ENCODE measurements at regions not wholly inside any gene's neighbourhood (a gene's known extent, or its start where the extent isn't known, plus 50 kb on each side); places are given as distances from the start of the nearest gene placed in this dataset.

DNA sequence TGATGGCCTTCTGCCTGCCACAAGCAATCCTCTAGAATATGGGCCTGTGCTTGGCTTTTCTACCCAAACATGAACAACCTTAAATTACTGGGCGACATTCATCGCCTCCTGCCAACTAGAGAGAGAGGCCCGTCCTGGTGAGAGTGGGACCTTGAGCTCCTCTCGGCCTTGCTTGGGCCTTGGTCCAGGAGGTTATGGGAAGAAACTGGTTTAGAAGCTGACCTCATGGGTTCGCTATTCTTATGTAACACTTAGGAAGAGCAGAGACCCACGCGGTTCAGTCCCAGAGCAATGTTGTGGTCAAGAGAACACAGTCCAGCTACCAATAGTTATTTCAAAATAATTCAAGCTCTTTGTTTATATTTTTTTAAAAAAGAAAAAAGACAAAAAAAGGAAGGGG is 176.3 kb upstream of the ZNF32 start:
- Histone ChIP-seq H3K9ac (ENCODE audit: low read depth in 1 of 2, low read length in 2 of 2) (no peak overlapping the region), H3K9me3 (ENCODE audit: control insufficient read depth in 2 of 2, low read length in 2 of 2) (no peaks in the 10 kb centered on the region), H3K27me3 (ENCODE audit: control insufficient read depth in 2 of 2, insufficient read depth in 2 of 2, low read length in 2 of 2) (no peaks in the 10 kb centered on the region), H3K27ac (ENCODE audit: low read depth in 2 of 2, low read length in 2 of 2) (peak overlapping the region; percentile 20 to 77), H3K4me1 (ENCODE audit: control insufficient read depth in 2 of 2, insufficient read depth in 2 of 2, low read length in 2 of 2) (peaks cover 0 to 4% of the 10 kb centered on the region in 2 donors), H3K36me3 (ENCODE audit: control insufficient read depth in 2 of 2, insufficient read depth in 2 of 2, low read length in 2 of 2) (no peaks in the 10 kb centered on the region), H3K4me3 (ENCODE audit: low read length in 2 of 2) (no peak overlapping the region)

DNA sequence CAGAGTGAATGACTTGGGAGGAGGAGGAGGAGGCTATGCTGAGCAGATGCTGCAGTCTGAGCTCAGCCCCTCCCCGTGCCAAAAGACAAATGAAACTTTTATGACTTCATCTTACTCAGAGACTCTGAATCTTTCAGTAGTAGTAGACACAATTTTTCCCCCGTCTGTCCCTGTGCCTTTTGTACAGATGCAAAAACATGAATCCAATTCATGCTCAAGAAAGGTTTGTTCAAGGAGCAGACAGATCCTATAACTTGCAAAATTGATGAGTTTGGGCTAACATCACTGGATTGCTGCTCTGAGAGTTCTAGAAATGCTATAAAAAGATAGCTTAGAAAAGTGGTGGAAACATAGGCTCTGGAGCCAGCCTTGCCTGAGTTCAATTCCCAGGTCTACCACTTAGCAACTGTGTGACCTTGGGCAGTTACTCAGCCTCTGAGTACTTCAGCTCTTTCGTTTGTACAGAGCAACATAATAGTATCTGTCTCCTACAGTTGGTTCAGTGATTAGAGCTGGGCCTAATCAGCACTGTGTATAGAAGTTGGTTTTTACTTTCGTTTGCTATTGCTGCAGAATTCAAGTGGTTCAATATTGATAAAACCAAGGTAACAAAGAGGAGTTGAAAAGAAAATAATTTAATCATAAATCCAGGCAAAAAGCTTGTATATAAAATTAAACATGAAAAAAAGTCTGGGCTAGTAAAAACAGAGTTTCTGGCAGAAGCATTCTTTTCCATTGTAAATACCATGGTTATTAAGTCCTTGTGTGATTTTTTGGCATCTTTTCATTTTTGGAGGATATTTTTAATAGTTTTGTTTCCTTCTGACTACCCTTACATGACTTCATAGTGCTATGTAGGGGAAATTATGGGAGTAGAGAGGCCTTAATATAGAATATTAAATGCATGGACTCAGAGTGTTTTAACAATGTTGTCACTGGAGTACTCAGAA is 174.2 kb upstream of the ZNF32 start:
- H3K9ac ChIP-seq (ENCODE audit: low read depth in 1 of 2, low read length in 2 of 2): no peak overlapping the region
- H3K4me1 ChIP-seq (ENCODE audit: control insufficient read depth in 2 of 2, insufficient read depth in 2 of 2, low read length in 2 of 2): peaks cover 0 to 4% of the 10 kb centered on the region in 2 donors
- H3K27ac ChIP-seq (ENCODE audit: low read depth in 2 of 2, low read length in 2 of 2): peak overlapping the region in 1 of 2 donors; percentile 41
- H3K27me3 ChIP-seq (ENCODE audit: control insufficient read depth in 2 of 2, insufficient read depth in 2 of 2, low read length in 2 of 2): no peaks in the 10 kb centered on the region
- H3K36me3 ChIP-seq (ENCODE audit: control insufficient read depth in 2 of 2, insufficient read depth in 2 of 2, low read length in 2 of 2): no peaks in the 10 kb centered on the region
- H3K9me3 ChIP-seq (ENCODE audit: control insufficient read depth in 2 of 2, low read length in 2 of 2): no peaks in the 10 kb centered on the region
- no peak overlapping the region for H3K4me3 ChIP-seq (ENCODE audit: low read length in 2 of 2)

GRCh38 chr10:43821103-43821502 is 172.4 kb upstream of the ZNF32 start:
- Histone ChIP-seq H3K27me3 (ENCODE audit: control insufficient read depth in 2 of 2, insufficient read depth in 2 of 2, low read length in 2 of 2) (no peaks in the 10 kb centered on the region), H3K27ac (ENCODE audit: low read depth in 2 of 2, low read length in 2 of 2) (no peak overlapping the region), H3K9me3 (ENCODE audit: control insufficient read depth in 2 of 2, low read length in 2 of 2) (no peaks in the 10 kb centered on the region), H3K4me1 (ENCODE audit: control insufficient read depth in 2 of 2, insufficient read depth in 2 of 2, low read length in 2 of 2) (peaks cover 0 to 4% of the 10 kb centered on the region in 2 donors), H3K9ac (ENCODE audit: low read depth in 1 of 2, low read length in 2 of 2) (no peak overlapping the region), H3K4me3 (ENCODE audit: low read length in 2 of 2) (no peak overlapping the region), H3K36me3 (ENCODE audit: control insufficient read depth in 2 of 2, insufficient read depth in 2 of 2, low read length in 2 of 2) (no peaks in the 10 kb centered on the region)

DNA sequence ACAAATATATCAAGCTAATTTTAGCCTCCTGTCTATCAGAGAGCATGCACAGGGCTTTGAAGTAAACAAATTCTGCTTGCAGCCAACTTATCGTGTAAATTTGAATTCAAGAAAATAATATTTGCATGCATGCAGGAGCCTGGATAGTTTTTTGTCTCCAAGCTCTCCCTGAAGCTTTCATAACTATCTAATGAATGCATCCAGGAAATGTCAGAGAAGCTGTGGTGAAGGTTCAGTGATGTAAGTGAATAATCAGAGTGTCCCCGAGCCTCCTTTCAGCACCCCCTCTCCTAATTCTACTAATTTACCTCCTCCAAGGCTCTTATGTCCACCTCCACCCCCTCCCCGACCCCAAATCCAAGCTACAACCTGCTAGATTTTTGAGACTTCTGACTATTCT is 172.0 kb upstream of the ZNF32 start:
- no peaks in the 10 kb centered on the region for H3K36me3 ChIP-seq (ENCODE audit: control insufficient read depth in 2 of 2, insufficient read depth in 2 of 2, low read length in 2 of 2)
- H3K9me3 ChIP-seq (ENCODE audit: control insufficient read depth in 2 of 2, low read length in 2 of 2): no peaks in the 10 kb centered on the region
- no peak overlapping the region for H3K9ac ChIP-seq (ENCODE audit: low read depth in 1 of 2, low read length in 2 of 2)
- peaks cover 0 to 4% of the 10 kb centered on the region in 2 donors for H3K4me1 ChIP-seq (ENCODE audit: control insufficient read depth in 2 of 2, insufficient read depth in 2 of 2, low read length in 2 of 2)
- no peak overlapping the region for H3K27ac ChIP-seq (ENCODE audit: low read depth in 2 of 2, low read length in 2 of 2)
- H3K4me3 ChIP-seq (ENCODE audit: low read length in 2 of 2): no peak overlapping the region
- H3K27me3 ChIP-seq (ENCODE audit: control insufficient read depth in 2 of 2, insufficient read depth in 2 of 2, low read length in 2 of 2): no peaks in the 10 kb centered on the region

GRCh38 chr10:43819464-43820230 is 171.0 kb upstream of the ZNF32 start:
- Histone ChIP-seq H3K27ac (ENCODE audit: low read depth in 2 of 2, low read length in 2 of 2) (no peak overlapping the region), H3K36me3 (ENCODE audit: control insufficient read depth in 2 of 2, insufficient read depth in 2 of 2, low read length in 2 of 2) (no peaks in the 10 kb centered on the region), H3K4me3 (ENCODE audit: low read length in 2 of 2) (no peak overlapping the region), H3K4me1 (ENCODE audit: control insufficient read depth in 2 of 2, insufficient read depth in 2 of 2, low read length in 2 of 2) (peaks cover 0 to 4% of the 10 kb centered on the region in 2 donors), H3K27me3 (ENCODE audit: control insufficient read depth in 2 of 2, insufficient read depth in 2 of 2, low read length in 2 of 2) (no peaks in the 10 kb centered on the region), H3K9ac (ENCODE audit: low read depth in 1 of 2, low read length in 2 of 2) (no peak overlapping the region), H3K9me3 (ENCODE audit: control insufficient read depth in 2 of 2, low read length in 2 of 2) (no peaks in the 10 kb centered on the region)

DNA sequence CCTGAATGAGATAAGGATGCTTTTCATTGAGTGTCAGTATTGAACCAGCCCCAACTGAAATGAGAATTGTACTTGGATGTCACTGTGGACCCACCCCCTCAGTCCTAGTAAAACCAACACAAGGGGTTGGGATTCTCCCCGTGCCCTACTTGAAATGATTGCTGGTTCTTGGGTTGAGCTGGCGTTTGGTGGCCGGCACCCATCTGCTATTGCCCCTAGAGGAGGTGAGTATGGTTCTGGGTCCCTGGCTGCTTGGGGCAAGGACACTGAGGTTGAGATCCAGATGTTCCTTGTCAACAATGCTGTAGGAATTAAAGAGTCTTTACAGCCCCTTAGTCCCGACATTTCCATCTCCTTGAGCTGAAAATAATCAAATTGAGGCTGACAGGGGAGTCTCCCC is 170.0 kb upstream of the ZNF32 start:
- no peaks in the 10 kb centered on the region for H3K36me3 ChIP-seq (ENCODE audit: control insufficient read depth in 2 of 2, insufficient read depth in 2 of 2, low read length in 2 of 2)
- H3K9me3 ChIP-seq (ENCODE audit: control insufficient read depth in 2 of 2, low read length in 2 of 2): no peaks in the 10 kb centered on the region
- H3K27me3 ChIP-seq (ENCODE audit: control insufficient read depth in 2 of 2, insufficient read depth in 2 of 2, low read length in 2 of 2): no peaks in the 10 kb centered on the region
- no peak overlapping the region for H3K4me3 ChIP-seq (ENCODE audit: low read length in 2 of 2)
- H3K9ac ChIP-seq (ENCODE audit: low read depth in 1 of 2, low read length in 2 of 2): no peak overlapping the region
- H3K4me1 ChIP-seq (ENCODE audit: control insufficient read depth in 2 of 2, insufficient read depth in 2 of 2, low read length in 2 of 2): peaks cover 0 to 4% of the 10 kb centered on the region in 2 donors
- no peak overlapping the region for H3K27ac ChIP-seq (ENCODE audit: low read depth in 2 of 2, low read length in 2 of 2)

DNA sequence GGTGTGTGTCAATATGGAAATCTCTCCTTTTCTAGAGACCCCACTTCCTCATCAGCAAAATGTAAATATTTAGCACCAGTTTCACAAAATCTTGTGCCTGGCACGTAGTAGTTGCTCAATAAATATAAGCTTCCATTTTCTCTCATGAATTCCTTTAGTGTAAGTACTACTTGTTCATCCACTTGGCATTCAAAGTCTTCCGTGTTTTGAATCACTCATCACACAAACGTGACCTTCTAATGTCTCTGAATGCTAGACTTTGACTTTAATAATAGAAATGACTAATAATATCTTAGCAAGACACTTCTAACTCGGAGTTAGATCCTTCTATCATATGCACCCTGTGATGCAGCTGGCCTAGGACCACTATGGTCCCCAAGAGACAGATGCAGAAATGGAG is 168.7 kb upstream of the ZNF32 start:
- no peaks in the 10 kb centered on the region for H3K4me1 ChIP-seq (ENCODE audit: control insufficient read depth in 2 of 2, insufficient read depth in 2 of 2, low read length in 2 of 2)
- H3K9me3 ChIP-seq (ENCODE audit: control insufficient read depth in 2 of 2, low read length in 2 of 2): no peaks in the 10 kb centered on the region
- H3K27me3 ChIP-seq (ENCODE audit: control insufficient read depth in 2 of 2, insufficient read depth in 2 of 2, low read length in 2 of 2): no peaks in the 10 kb centered on the region
- H3K27ac ChIP-seq (ENCODE audit: low read depth in 2 of 2, low read length in 2 of 2): no peak overlapping the region
- no peak overlapping the region for H3K4me3 ChIP-seq (ENCODE audit: low read length in 2 of 2)
- no peaks in the 10 kb centered on the region for H3K36me3 ChIP-seq (ENCODE audit: control insufficient read depth in 2 of 2, insufficient read depth in 2 of 2, low read length in 2 of 2)
- no peak overlapping the region for H3K9ac ChIP-seq (ENCODE audit: low read depth in 1 of 2, low read length in 2 of 2)

- no peak overlapping the region for H3K4me3 ChIP-seq (ENCODE audit: low read length in 2 of 2)
- no peaks in the 10 kb centered on the region for H3K27me3 ChIP-seq (ENCODE audit: control insufficient read depth in 2 of 2, insufficient read depth in 2 of 2, low read length in 2 of 2)
- no peaks in the 10 kb centered on the region for H3K4me1 ChIP-seq (ENCODE audit: control insufficient read depth in 2 of 2, insufficient read depth in 2 of 2, low read length in 2 of 2)
- H3K9me3 ChIP-seq (ENCODE audit: control insufficient read depth in 2 of 2, low read length in 2 of 2): no peaks in the 10 kb centered on the region
- H3K9ac ChIP-seq (ENCODE audit: low read depth in 1 of 2, low read length in 2 of 2): no peak overlapping the region
- no peak overlapping the region for H3K27ac ChIP-seq (ENCODE audit: low read depth in 2 of 2, low read length in 2 of 2)
- H3K36me3 ChIP-seq (ENCODE audit: control insufficient read depth in 2 of 2, insufficient read depth in 2 of 2, low read length in 2 of 2): no peaks in the 10 kb centered on the region
Measured at GRCh38 chr10:43816351-43817321, 168.0 kb upstream of the ZNF32 start.

DNA sequence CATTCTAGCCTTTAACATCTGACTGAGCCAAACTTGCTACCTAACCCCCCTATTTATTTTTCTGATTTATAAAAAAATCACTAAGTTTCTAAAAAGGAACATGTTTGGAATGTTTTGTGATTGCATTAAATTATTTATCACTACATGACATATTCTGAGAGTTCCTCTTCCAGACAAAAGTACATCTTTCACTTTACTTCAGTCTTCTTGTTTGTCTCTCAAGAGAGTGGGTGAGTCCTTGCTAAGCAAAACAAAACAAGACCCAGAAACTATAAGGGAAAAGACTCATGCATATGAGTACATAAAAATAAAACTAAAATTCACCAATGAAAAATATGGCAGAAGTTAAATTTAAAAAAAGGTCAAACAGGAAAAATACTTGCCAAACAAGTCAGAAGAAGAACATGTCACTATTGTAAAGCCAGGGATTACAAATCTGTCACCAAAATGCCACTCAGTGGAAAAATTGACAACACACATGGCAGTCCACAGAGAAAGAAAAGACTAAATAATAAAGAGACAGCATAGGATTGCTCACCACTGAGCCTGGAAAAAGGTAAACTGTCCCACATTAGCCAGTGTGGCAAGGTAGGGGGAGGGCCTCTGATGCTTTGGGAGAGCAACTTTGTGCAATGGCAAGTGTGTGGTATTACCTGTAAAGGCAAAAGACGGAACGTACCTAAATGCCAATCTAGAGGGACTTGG is 166.7 kb upstream of the ZNF32 start:
- H3K27ac ChIP-seq (ENCODE audit: low read depth in 2 of 2, low read length in 2 of 2): no peak overlapping the region

More for the DNA sequence above, 166.7 kb upstream of the ZNF32 start:
- no peak overlapping the region for H3K4me3 ChIP-seq (ENCODE audit: low read length in 2 of 2)
- no peaks in the 10 kb centered on the region for H3K27me3 ChIP-seq (ENCODE audit: control insufficient read depth in 2 of 2, insufficient read depth in 2 of 2, low read length in 2 of 2)
- H3K4me1 ChIP-seq (ENCODE audit: control insufficient read depth in 2 of 2, insufficient read depth in 2 of 2, low read length in 2 of 2): no peaks in the 10 kb centered on the region
- H3K9ac ChIP-seq (ENCODE audit: low read depth in 1 of 2, low read length in 2 of 2): no peak overlapping the region
- H3K9me3 ChIP-seq (ENCODE audit: control insufficient read depth in 2 of 2, low read length in 2 of 2): no peaks in the 10 kb centered on the region
- H3K36me3 ChIP-seq (ENCODE audit: control insufficient read depth in 2 of 2, insufficient read depth in 2 of 2, low read length in 2 of 2): no peaks in the 10 kb centered on the region

All from mucosa of rectum (tissue), 2 donors.